SK-N-SH (cell line): ENCODE measurements at regions not wholly inside any gene's neighbourhood (a gene's known extent, or its start where the extent isn't known, plus 50 kb on each side); places are given as distances from the start of the nearest gene placed in this dataset.

Experiments
- CTCF ChIA-PET: fragments of 300-600, 350-600 bp; formaldehyde crosslinking; extraction: SDS; loops from one replicate; lab custom pipeline; 2021; lab: Yijun Ruan, JAX
- POLR2A ChIA-PET: fragments of 350-600 bp; sonication (Branson Sonifier 250); formaldehyde crosslinking; extraction: SDS; loops from one replicate; lab custom pipeline; 2020; ENCODE audit warnings: antibody characterized with exemption, inconsistent platforms; lab: Yijun Ruan, JAX
- DNase-seq: peaks from one replicate; pipeline ENCODE4 v3.0.0; 2012
- H2AFZ ChIP-seq: fragments of 200-600 bp; sonication (generic); 2 replicates; pipeline ENCODE4 v1.8.1; 2016; ENCODE audit warnings: antibody characterized with exemption, mild to moderate bottlenecking, low read depth
- H3F3A ChIP-seq: fragments of 200-600 bp; sonication (generic); replicated peaks from 2 replicates; pipeline ENCODE3; 2016; ENCODE audit warnings: antibody characterized with exemption, mild to moderate bottlenecking; ENCODE audit not compliant: insufficient read depth
- H3K27ac ChIP-seq, 2 experiments: fragments of 200-500 bp in 1 of 2; fragments of 200-600 bp in 1 of 2; sonication (Bioruptor generic) in 1 of 2; sonication (generic), shearing (Covaris generic) in 1 of 2; 2 replicates each; pipeline versions ENCODE4 v1.5.1 to v1.6.1; 2014 to 2016; ENCODE audit warnings: low read depth in 2 of 2, inconsistent platforms in 1 of 2, low read length in 1 of 2, mild to moderate bottlenecking in 1 of 2, mixed read lengths in 1 of 2
- H3K27me3 ChIP-seq: fragments of 200-600 bp; sonication (generic), shearing (Covaris generic); 2 replicates; pipeline ENCODE4 v1.6.1; 2016; ENCODE audit warnings: mixed run types; ENCODE audit not compliant: insufficient read depth
- H3K36me3 ChIP-seq, 2 experiments: fragments of 200-500 bp in 1 of 2; fragments of 200-600 bp in 1 of 2; sonication (Bioruptor generic) in 1 of 2; sonication (generic) in 1 of 2; replicated peaks in 1 of 2; 2 replicates each; pipeline versions ENCODE3 to v1.5.1; 2014 to 2016; ENCODE audit warnings: low read length in 1 of 2, mild to moderate bottlenecking in 1 of 2; ENCODE audit not compliant: insufficient read depth in 2 of 2, control insufficient read depth in 1 of 2
- H3K4me1 ChIP-seq, 2 experiments: fragments of 200-500 bp in 1 of 2; fragments of 200-600 bp in 1 of 2; sonication (Bioruptor generic) in 1 of 2; sonication (generic), shearing (Covaris generic) in 1 of 2; 2 replicates each; pipeline versions ENCODE4 v1.5.1 to v1.6.1; 2014 to 2016; ENCODE audit warnings: low read depth in 1 of 2, low read length in 1 of 2, mixed run types in 1 of 2; ENCODE audit not compliant: insufficient read depth in 2 of 2, control insufficient read depth in 1 of 2
- H3K4me2 ChIP-seq: fragments of 200-600 bp; sonication (generic), shearing (Covaris generic); 2 replicates; pipeline ENCODE4 v1.6.1; 2017; ENCODE audit warnings: mixed run types
- H3K4me3 ChIP-seq, 2 experiments: fragments of 200-500 bp in 1 of 2; fragments of 200-600 bp in 1 of 2; sonication (Bioruptor generic) in 1 of 2; sonication (generic), shearing (Covaris generic) in 1 of 2; 2 replicates each; pipeline versions ENCODE4 v1.5.1 to v1.8.1; 2014 to 2016; ENCODE audit warnings: low read depth in 2 of 2, inconsistent platforms in 1 of 2, low read length in 1 of 2, mild to moderate bottlenecking in 1 of 2, mixed read lengths in 1 of 2, moderate library complexity in 1 of 2
- H3K79me2 ChIP-seq: fragments of 200-600 bp; sonication (generic); 2 replicates; pipeline ENCODE4 v1.8.1; 2017; ENCODE audit warnings: mild to moderate bottlenecking; ENCODE audit not compliant: insufficient read depth
- H3K9ac ChIP-seq: fragments of 200-600 bp; sonication (generic); 2 replicates; pipeline ENCODE4 v1.6.1; 2017; ENCODE audit warnings: mixed run types
- H3K9me2 ChIP-seq: fragments of 200-600 bp; sonication (generic); 2 replicates; pipeline ENCODE4 v1.6.1; 2017; ENCODE audit warnings: mixed run types
- H3K9me3 ChIP-seq: fragments of 200-600 bp; sonication (generic); 2 replicates; pipeline ENCODE4 v1.6.1; 2017; ENCODE audit warnings: mixed run types, mild to moderate bottlenecking, moderate library complexity
- H4K20me1 ChIP-seq: fragments of 200-600 bp; sonication (generic); 2 replicates; pipeline ENCODE4 v1.6.1; 2017; ENCODE audit warnings: mild to moderate bottlenecking, mixed run types; ENCODE audit not compliant: insufficient read depth
- CHD2 ChIP-seq: fragments of 150-350 bp; IDR thresholded peaks from 2 replicates; pipeline ENCODE4 v1.6.1; 2018; ENCODE audit warnings: low read length; ENCODE audit not compliant: partially characterized antibody
- CTCF ChIP-seq: fragments of 200-600 bp; sonication (generic); IDR thresholded peaks from 2 replicates; pipeline ENCODE4 v1.6.1; 2017; ENCODE audit warnings: antibody characterized with exemption, mild to moderate bottlenecking, moderate library complexity
- ELF1 ChIP-seq: IDR thresholded peaks from 2 replicates; pipeline ENCODE4 v1.4.0; 2012
- EP300 ChIP-seq, 2 experiments: IDR thresholded peaks; 2 replicates each; pipeline versions ENCODE4 v1.4.0 to v1.6.1; 2012; ENCODE audit warnings: borderline replicate concordance in 1 of 2, low read depth in 1 of 2, low read length in 1 of 2
- FOXJ3 ChIP-seq: sonication (generic); formaldehyde crosslinking; IDR thresholded peaks from 2 replicates; pipeline ENCODE4 v1.5.1; 2020; ENCODE audit warnings: mild to moderate bottlenecking, missing genetic modification reagents
- FOXM1 ChIP-seq: IDR thresholded peaks from 2 replicates; pipeline ENCODE4 v1.4.0; 2012; ENCODE audit warnings: low read depth, mild to moderate bottlenecking
- GATA2 ChIP-seq: sonication (generic); formaldehyde crosslinking; IDR thresholded peaks from 2 replicates; pipeline ENCODE4 v1.5.0; 2020; ENCODE audit warnings: mild to moderate bottlenecking, missing genetic modification reagents
- IRF3 ChIP-seq: fragments of 150-350 bp; IDR thresholded peaks from 2 replicates; pipeline ENCODE4 v1.6.1; 2016; ENCODE audit warnings: mild to moderate bottlenecking, low read depth, low read length
- MAX ChIP-seq: IDR thresholded peaks from 2 replicates; pipeline ENCODE4 v1.4.0; 2012; ENCODE audit warnings: low read depth
- MEF2A ChIP-seq: IDR thresholded peaks from 2 replicates; pipeline ENCODE4 v1.4.0; 2012; ENCODE audit warnings: low read depth, borderline replicate concordance
- MXI1 ChIP-seq: IDR thresholded peaks from 2 replicates; pipeline ENCODE4 v1.6.1; 2012; ENCODE audit warnings: mild to moderate bottlenecking, low read depth, low read length, improper control_type of control experiment
- NFIC ChIP-seq: IDR thresholded peaks from 2 replicates; pipeline ENCODE4 v1.4.0; 2012; ENCODE audit warnings: borderline replicate concordance
- PBX3 ChIP-seq: IDR thresholded peaks from 2 replicates; pipeline ENCODE4; 2012
- POLR2AphosphoS5 ChIP-seq: IDR thresholded peaks from 2 replicates; pipeline ENCODE4 v1.6.1; 2012; ENCODE audit warnings: low read depth, low read length
- RAD21 ChIP-seq: IDR thresholded peaks from 2 replicates; pipeline ENCODE4 v1.6.1; 2012; ENCODE audit warnings: mild to moderate bottlenecking, low read length
- RCOR1 ChIP-seq: fragments of 150-350 bp; IDR thresholded peaks from 2 replicates; pipeline ENCODE4 v1.6.1; 2017; ENCODE audit warnings: antibody characterized with exemption, low read length
- RXRA ChIP-seq: IDR thresholded peaks from 2 replicates; pipeline ENCODE4 v1.4.0; 2012; ENCODE audit warnings: low read depth, mild to moderate bottlenecking, borderline replicate concordance
- SIN3A ChIP-seq: IDR thresholded peaks from 2 replicates; pipeline ENCODE4 v1.6.1; 2012; ENCODE audit warnings: low read depth, mild to moderate bottlenecking, low read length, moderate library complexity, borderline replicate concordance
- TCF12 ChIP-seq: IDR thresholded peaks from 2 replicates; pipeline ENCODE4 v1.4.0; 2012
- USF1 ChIP-seq: IDR thresholded peaks from 2 replicates; pipeline ENCODE4 v1.4.0; 2012; ENCODE audit warnings: low read depth, borderline replicate concordance
- USF2 ChIP-seq: fragments of 150-350 bp; IDR thresholded peaks from 2 replicates; pipeline ENCODE4 v1.6.1; 2017; ENCODE audit warnings: antibody characterized with exemption, low read length, low read depth, borderline replicate concordance
- WGBS: methylation state at CpG from one replicate; pipeline ENCODE4 v1.1.6; 2017; ENCODE audit warnings: low lambda C conversion rate; 5-methylcytosine and 5-hydroxymethylcytosine counted together

GRCh38 chr5:173711466-173711865 is 95.0 kb upstream of the BOD1 start:
- no peak for TF ChIP-seq MEF2A
- TF ChIP-seq EP300 (IDR thresholded peaks at IDR 0.05; ENCODE audit: borderline replicate concordance in 1 of 2, low read depth in 1 of 2, low read length in 1 of 2), result no peak
- TF ChIP-seq POLR2AphosphoS5, result no peak
- no peak for TF ChIP-seq IRF3
- TF ChIP-seq ELF1, result no peak
- no peak for TF ChIP-seq USF2
- no peak for TF ChIP-seq USF1
- TF ChIP-seq MXI1, result no peak
- no peak for TF ChIP-seq CHD2
- TF ChIP-seq FOXJ3 (CRISPR knock-in tag), result no peak
- TF ChIP-seq RXRA, result no peak
- TF ChIP-seq GATA2 (CRISPR knock-in tag), result no peak
- TF ChIP-seq TCF12, result no peak
- no peak for TF ChIP-seq PBX3
- POLR2A ChIA-PET, result no interaction called here
- H3F3A ChIP-seq, result no peaks in the 10 kb centered on the region
- H3K4me1 ChIP-seq, result peaks cover 0 to 22% of the 10 kb centered on the region in 2 experiments; a peak in 2 of 4 replicates
- H3K27me3 ChIP-seq, result no peaks in the 10 kb centered on the region
- H3K27ac ChIP-seq, result no peak overlapping the region
- no peak overlapping the region for H3K4me2 ChIP-seq
- no peaks in the 10 kb centered on the region for H3K9me3 ChIP-seq
- H3K79me2 ChIP-seq, result no peaks in the 10 kb centered on the region
- no peak overlapping the region for H2AFZ ChIP-seq
- H3K4me3 ChIP-seq, result no peak overlapping the region
- no peaks in the 10 kb centered on the region for H3K36me3 ChIP-seq
- DNase-seq, result no peak
- CTCF ChIA-PET, result no interaction called here
- H3K9me2 ChIP-seq, result no peaks in the 10 kb centered on the region
- no peak overlapping the region for H3K9ac ChIP-seq
- WGBS, result 63% methylated on average over 2 of the region's 2 CpGs
- H4K20me1 ChIP-seq, result no peaks in the 10 kb centered on the region

GRCh38 chr5:173712609-173713175 is 96.2 kb upstream of the BOD1 start:
- Histone ChIP-seq H3K9me2 (no peaks in the 10 kb centered on the region), H3K9ac (no peak overlapping the region), H3K4me3 (no peak overlapping the region), H4K20me1 (no peaks in the 10 kb centered on the region), H2AFZ (no peak overlapping the region), H3K4me2 (no peak overlapping the region), H3K36me3 (no peaks in the 10 kb centered on the region), H3K27me3 (no peaks in the 10 kb centered on the region), H3K9me3 (no peaks in the 10 kb centered on the region), H3K4me1 (peaks cover 0 to 9% of the 10 kb centered on the region in 2 experiments; a peak in 2 of 4 replicates), H3K79me2 (no peaks in the 10 kb centered on the region), H3F3A (no peaks in the 10 kb centered on the region), H3K27ac (no peak overlapping the region)
- CTCF ChIA-PET, result interaction anchor here (0.6 to 1.2 kb wide), 2 partner anchors 41 to 333 kb away, joined by 3 read pairs; partner anchors contain the start of gene NSG2
- 75% methylated on average over 10 of the region's 10 CpGs for WGBS
- POLR2A ChIA-PET, result no interaction called here
- DNase-seq, result no peak
- TF ChIP-seq RAD21 (no peak), SIN3A (no peak), MAX (no peak), CTCF (no peak), MXI1 (no peak), RCOR1 (no peak), TCF12 (no peak), FOXM1 (no peak), NFIC (no peak), RXRA (no peak)
